T-cell (primary cell): ENCODE measurements at regions not wholly inside any gene's neighbourhood (a gene's known extent, or its start where the extent isn't known, plus 50 kb on each side); places are given as distances from the start of the nearest gene placed in this dataset.
"Not testable (repeated sequence)": the region's sequence is repeated elsewhere in the genome, so short reads cannot be mapped to it uniquely, and the experiment has no call there.

Experiments used
- ATAC-seq, 4 experiments: fragments of 200-7000 bp in 3 of 4; fragments of 150-1000 bp in 1 of 4; cut with Tn5 transposase; replicated peaks in 1 of 4; 1 replicate in 3 of 4; 2 replicates in 1 of 4; pipeline ENCODE4 v1.10.0; 2021; ENCODE audit warnings: moderate library complexity in 3 of 4, mild to moderate bottlenecking in 2 of 4, moderate number of reproducible peaks in 1 of 4
- CTCF ChIA-PET, 2 donors: fragments of 300-600 bp; sonication (Branson Sonifier 250); formaldehyde crosslinking; loops; one replicate each; lab custom pipeline; 2022; ENCODE audit warnings: antibody characterized with exemption in 2 of 2; lab: Charles Lee
- POLR2A ChIA-PET, 2 donors: fragments of 300-600 bp; sonication (Branson Sonifier 250); formaldehyde crosslinking; loops; one replicate each; lab custom pipeline; 2022; ENCODE audit warnings: antibody characterized with exemption in 2 of 2; lab: Charles Lee
- DNase-seq, 35 experiments: peaks; one replicate each; pipeline versions ENCODE4 v3.0.0 to v3.0.0-alpha.2; 2013 to 2023
- H3K27ac ChIP-seq: one replicate; pipeline ENCODE4 v1.5.1; 2013; ENCODE audit warnings: low read length
- H3K27me3 ChIP-seq, 2 experiments: replicated peaks in 1 of 2; 1 replicate in 1 of 2; 2 replicates in 1 of 2; pipeline versions ENCODE4 v1.6.1 to v1.7.0; 2013; ENCODE audit warnings: low read length in 1 of 2, mixed read lengths in 1 of 2; ENCODE audit not compliant: control insufficient read depth in 2 of 2, insufficient read depth in 2 of 2; ENCODE audit errors: extremely low read depth in 1 of 2
- H3K36me3 ChIP-seq, 2 donors: 1 replicate in 1 of 2; 2 replicates in 1 of 2; pipeline versions ENCODE4 v1.6.1 to v1.7.0; 2013; ENCODE audit warnings: low read length in 1 of 2; ENCODE audit not compliant: control insufficient read depth in 2 of 2, insufficient read depth in 1 of 2; ENCODE audit errors: extremely low read depth in 1 of 2
- H3K4me1 ChIP-seq, 2 experiments: 1 replicate in 1 of 2; 2 replicates in 1 of 2; pipeline versions ENCODE4 v1.6.1 to v1.7.0; 2013; ENCODE audit warnings: low read length in 2 of 2, mixed read lengths in 1 of 2; ENCODE audit not compliant: insufficient read depth in 2 of 2, control insufficient read depth in 1 of 2; ENCODE audit errors: extremely low read depth in 1 of 2
- H3K4me3 ChIP-seq, 2 donors: 1 replicate in 1 of 2; 2 replicates in 1 of 2; pipeline versions ENCODE4 v1.5.1 to v1.7.0; 2013; ENCODE audit warnings: mild to moderate bottlenecking in 2 of 2, low read length in 1 of 2, moderate library complexity in 1 of 2; ENCODE audit not compliant: control insufficient read depth in 1 of 2; ENCODE audit errors: extremely low read depth in 1 of 2
- H3K9me3 ChIP-seq: 2 replicates; pipeline ENCODE4 v1.7.0; 2013
- H3K27ac Mint-ChIP-seq, 2 donors: one replicate each; pipeline ENCODE4 v1.8.0; 2020 to 2021; ENCODE audit warnings: mild to moderate bottlenecking in 2 of 2, mixed read lengths in 2 of 2
- H3K27me3 Mint-ChIP-seq, 2 donors: one replicate each; pipeline ENCODE4 v1.8.0; 2021 to 2022; ENCODE audit warnings: mixed read lengths in 2 of 2
- H3K36me3 Mint-ChIP-seq: one replicate; pipeline ENCODE4 v1.8.0; 2021; ENCODE audit warnings: mixed read lengths
- H3K4me1 Mint-ChIP-seq, 3 donors: one replicate each; pipeline ENCODE4 v1.8.0; 2020 to 2022; ENCODE audit warnings: mixed read lengths in 3 of 3, mild to moderate bottlenecking in 1 of 3
- H3K4me3 Mint-ChIP-seq, 3 donors: one replicate each; pipeline ENCODE4 v1.8.0; 2020 to 2022; ENCODE audit warnings: mild to moderate bottlenecking in 3 of 3, mixed read lengths in 3 of 3, moderate library complexity in 3 of 3
- H3K9me3 Mint-ChIP-seq, 3 donors: one replicate each; pipeline ENCODE4 v1.8.0; 2020 to 2022; ENCODE audit warnings: mixed read lengths in 3 of 3
- WGBS: methylation state at CpG from one replicate; pipeline ENCODE4 v1.1.5; 2013; ENCODE audit warnings: missing lambda C conversion rate; ENCODE audit not compliant: insufficient coverage; 5-methylcytosine and 5-hydroxymethylcytosine counted together

- 83% methylated on average over 9 of the region's 35 CpGs for WGBS
Observed at GRCh38 chr3:20547361-20548269, 361.6 kb upstream of the SGO1 start.

GRCh38 chr3:20546636-20547035 is 360.6 kb upstream of the SGO1 start:
- Histone ChIP-seq H3K27ac (no peak overlapping the region), H3K4me3 (no peak overlapping the region), H3K9me3 (no peaks in the 10 kb centered on the region), H3K36me3 (no peaks in the 10 kb centered on the region), H3K4me1 (no peaks in the 10 kb centered on the region), H3K27me3 (no peaks in the 10 kb centered on the region)
- ATAC-seq (no peak), DNase-seq (no peak)
- H3K27ac Mint-ChIP-seq = no peak overlapping the region
- H3K4me3 Mint-ChIP-seq = no peak overlapping the region
- no CpG with 5 or more reads among the region's 3 CpGs for WGBS
- POLR2A ChIA-PET = no interaction called here
- peaks cover 3% of the 10 kb centered on the region for H3K36me3 Mint-ChIP-seq
- CTCF ChIA-PET = no interaction called here
- H3K9me3 Mint-ChIP-seq = peaks cover 5 to 20% (median 7%) of the 10 kb centered on the region in 3 donors
- no peaks in the 10 kb centered on the region for H3K4me1 Mint-ChIP-seq
- H3K27me3 Mint-ChIP-seq = no peaks in the 10 kb centered on the region

More at GRCh38 chr3:20547361-20548269, 361.6 kb upstream of the SGO1 start:
- POLR2A ChIA-PET, H3K27me3 ChIP-seq, H3K27ac Mint-ChIP-seq, H3K4me3 ChIP-seq, H3K36me3 Mint-ChIP-seq, H3K9me3 ChIP-seq, H3K4me1 Mint-ChIP-seq, H3K27ac ChIP-seq, H3K4me1 ChIP-seq, ATAC-seq, DNase-seq, H3K4me3 Mint-ChIP-seq, H3K36me3 ChIP-seq, CTCF ChIA-PET, H3K27me3 Mint-ChIP-seq: not testable (repeated sequence)
- peaks cover 9 to 24% (median 9%) of the 10 kb centered on the region in 3 donors for H3K9me3 Mint-ChIP-seq

GRCh38 chr3:20543535-20544226 is 357.7 kb upstream of the SGO1 start:
- peaks cover 3 to 14% (median 11%) of the 10 kb centered on the region in 3 donors for H3K9me3 Mint-ChIP-seq

GRCh38 chr3:20540066-20540465 is 354.1 kb upstream of the SGO1 start:
- DNase-seq (no peak), ATAC-seq (no peak)
- Histone ChIP-seq H3K36me3 (no peaks in the 10 kb centered on the region), H3K4me3 (no peak overlapping the region), H3K4me1 (no peaks in the 10 kb centered on the region), H3K9me3 (no peaks in the 10 kb centered on the region), H3K27ac (no peak overlapping the region), H3K27me3 (no peaks in the 10 kb centered on the region)
- ChIA-PET CTCF (no interaction called here), POLR2A (no interaction called here)
- 91% methylated on average over 1 of the region's 3 CpGs for WGBS
- no peaks in the 10 kb centered on the region for H3K36me3 Mint-ChIP-seq
- no peak overlapping the region for H3K27ac Mint-ChIP-seq
- H3K9me3 Mint-ChIP-seq = peaks cover 0 to 8% (median 6%) of the 10 kb centered on the region in 3 donors
- no peaks in the 10 kb centered on the region for H3K27me3 Mint-ChIP-seq
- no peaks in the 10 kb centered on the region for H3K4me1 Mint-ChIP-seq
- H3K4me3 Mint-ChIP-seq = no peak overlapping the region

More at GRCh38 chr3:20543535-20544226, 357.7 kb upstream of the SGO1 start:
- DNase-seq (no peak), ATAC-seq (no peak)
- CTCF ChIA-PET = no interaction called here
- Mint-ChIP-seq H3K36me3 (peaks cover 3% of the 10 kb centered on the region), H3K27me3 (no peaks in the 10 kb centered on the region), H3K4me1 (no peaks in the 10 kb centered on the region), H3K27ac (no peak overlapping the region), H3K4me3 (no peak overlapping the region)
- WGBS = 67% methylated on average over 1 of the region's 5 CpGs
- POLR2A ChIA-PET = no interaction called here
- Histone ChIP-seq H3K9me3 (no peaks in the 10 kb centered on the region), H3K27me3 (no peaks in the 10 kb centered on the region), H3K4me1 (no peaks in the 10 kb centered on the region), H3K36me3 (no peaks in the 10 kb centered on the region), H3K27ac (no peak overlapping the region), H3K4me3 (no peak overlapping the region)

- Mint-ChIP-seq H3K36me3 (no peaks in the 10 kb centered on the region), H3K9me3 (peaks cover 0 to 8% (median 6%) of the 10 kb centered on the region in 3 donors), H3K4me3 (no peak overlapping the region), H3K27me3 (no peaks in the 10 kb centered on the region), H3K27ac (no peak overlapping the region), H3K4me1 (no peaks in the 10 kb centered on the region)
- Histone ChIP-seq H3K27me3 (no peaks in the 10 kb centered on the region), H3K4me1 (no peaks in the 10 kb centered on the region), H3K4me3 (no peak overlapping the region), H3K27ac (no peak overlapping the region), H3K9me3 (no peaks in the 10 kb centered on the region), H3K36me3 (no peaks in the 10 kb centered on the region)
- WGBS = 68% methylated on average over 3 of the region's 6 CpGs
- ChIA-PET CTCF (no interaction called here), POLR2A (no interaction called here)
- ATAC-seq (no peak), DNase-seq (no peak)
Observed at GRCh38 chr3:20539666-20540065, 353.7 kb upstream of the SGO1 start.

GRCh38 chr3:20537234-20537633 is 351.2 kb upstream of the SGO1 start:
- no peaks in the 10 kb centered on the region for H3K4me1 ChIP-seq
- ChIA-PET POLR2A (no interaction called here), CTCF (no interaction called here)
- ATAC-seq (no peak), DNase-seq (no peak)
- Mint-ChIP-seq H3K27ac (no peak overlapping the region), H3K9me3 (peaks cover 0 to 10% (median 6%) of the 10 kb centered on the region in 3 donors), H3K27me3 (no peaks in the 10 kb centered on the region), H3K4me3 (no peak overlapping the region), H3K36me3 (no peaks in the 10 kb centered on the region), H3K4me1 (no peaks in the 10 kb centered on the region)
- H3K36me3 ChIP-seq = no peaks in the 10 kb centered on the region
- no peak overlapping the region for H3K4me3 ChIP-seq
- H3K27me3 ChIP-seq = no peaks in the 10 kb centered on the region
- no peaks in the 10 kb centered on the region for H3K9me3 ChIP-seq
- H3K27ac ChIP-seq = no peak overlapping the region
- WGBS = 61% methylated on average over 3 of the region's 3 CpGs
